NCI-H2227 treated with DMSO at 0.1 percent for 48 hours (cell line): ENCODE measurements at regions not wholly inside any gene's neighbourhood (a gene's known extent, or its start where the extent isn't known, plus 50 kb on each side); places are given as distances from the start of the nearest gene placed in this dataset.

Experiments
- DNase-seq: peaks from one replicate; lab custom pipeline; 2025; lab: John Stamatoyannopoulos, UW

DNA sequence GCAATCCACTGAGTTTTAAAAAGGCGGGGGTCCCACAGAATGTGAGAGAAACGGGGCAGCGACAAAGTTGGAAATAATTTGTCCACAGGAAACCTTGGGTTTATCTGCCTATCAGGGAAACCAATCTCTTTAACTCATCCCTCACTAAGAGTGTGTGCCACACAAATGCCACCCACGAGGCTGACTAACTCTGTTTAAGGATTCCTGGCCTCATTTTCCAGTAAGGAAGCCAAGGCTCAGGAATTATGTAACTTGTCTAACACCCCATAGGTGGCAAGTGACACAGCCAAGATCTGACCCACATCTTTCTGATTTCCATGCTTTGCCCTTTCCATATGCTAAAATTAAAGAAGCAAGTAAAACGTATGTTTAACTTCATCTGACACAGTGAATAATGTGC, 263.2 kb downstream of the CNTN3 start:
- DNase-seq = no peak

DNA sequence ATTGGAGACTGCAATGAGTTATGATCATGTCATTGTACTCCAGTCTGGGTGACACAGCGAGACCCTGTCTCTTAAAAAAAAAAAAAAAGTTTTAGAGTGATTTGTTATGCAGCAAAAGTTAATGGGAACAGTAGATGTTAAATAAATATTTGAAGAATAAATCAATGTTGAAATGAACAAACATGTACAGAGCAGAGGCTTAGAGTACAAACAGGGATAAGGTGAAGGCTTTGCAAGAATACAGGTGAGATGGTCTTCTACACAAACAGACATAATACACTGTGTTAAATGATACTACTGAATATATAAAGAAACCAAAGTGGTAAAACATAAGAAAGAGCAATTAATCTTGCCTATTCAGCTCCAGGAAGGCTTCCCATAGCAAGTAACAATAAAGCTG, 265.4 kb downstream of the CNTN3 start:
- no peak for DNase-seq

DNA sequence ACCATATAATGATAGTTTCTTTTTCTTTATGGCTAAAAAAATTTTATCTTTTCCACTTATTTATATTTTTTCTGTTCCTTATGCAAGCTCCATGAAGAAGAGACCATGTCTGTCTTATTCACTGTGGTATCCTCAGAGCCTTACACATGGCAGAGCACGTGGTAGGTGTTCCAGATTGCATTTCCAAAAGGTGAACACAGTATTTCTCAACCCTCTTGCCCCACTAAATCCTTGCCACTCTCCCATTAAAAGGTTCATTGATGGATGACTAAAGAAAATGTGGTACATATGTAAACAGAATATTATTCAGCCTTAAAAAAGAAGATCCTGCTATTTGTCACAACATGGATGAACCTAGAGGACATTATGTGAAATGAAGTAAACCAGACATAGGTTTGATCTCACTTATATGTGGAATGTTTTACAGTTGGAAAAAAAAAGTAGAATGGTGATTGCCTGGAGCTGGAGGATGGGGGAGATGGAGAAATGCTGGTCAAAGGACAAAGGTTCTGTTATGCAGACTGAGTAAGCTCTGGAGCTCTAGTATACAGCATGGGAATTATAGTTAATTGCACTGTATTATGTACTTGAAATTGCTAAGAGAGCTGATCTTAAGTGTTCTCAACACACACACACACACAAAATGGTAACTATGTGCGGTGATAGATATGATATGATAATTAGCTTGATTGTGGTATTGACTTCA, 266.7 kb downstream of the CNTN3 start:
- DNase-seq = no peak

DNA sequence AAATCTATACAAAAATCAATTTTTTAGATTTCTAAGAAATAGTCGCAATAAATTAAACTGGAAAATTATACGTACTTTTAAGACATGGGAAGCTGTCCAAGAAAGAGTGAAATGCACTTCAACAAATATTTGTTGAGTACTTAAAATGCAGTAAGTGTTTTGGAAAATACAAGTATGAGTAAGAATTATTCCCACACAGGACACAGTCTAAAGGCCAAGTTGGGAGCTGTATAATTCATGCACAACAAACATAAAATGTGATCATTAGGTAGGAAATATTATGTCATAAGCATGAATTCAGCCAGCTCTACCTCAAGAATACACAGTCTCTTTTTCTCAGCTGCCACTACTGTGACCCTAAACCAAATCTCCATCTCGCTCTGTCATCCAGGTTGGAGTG, 267.6 kb downstream of the CNTN3 start:
- no peak for DNase-seq

- no peak for DNase-seq
Measured at GRCh38 chr3:74345701-74346100, 268.8 kb downstream of the CNTN3 start.

DNA sequence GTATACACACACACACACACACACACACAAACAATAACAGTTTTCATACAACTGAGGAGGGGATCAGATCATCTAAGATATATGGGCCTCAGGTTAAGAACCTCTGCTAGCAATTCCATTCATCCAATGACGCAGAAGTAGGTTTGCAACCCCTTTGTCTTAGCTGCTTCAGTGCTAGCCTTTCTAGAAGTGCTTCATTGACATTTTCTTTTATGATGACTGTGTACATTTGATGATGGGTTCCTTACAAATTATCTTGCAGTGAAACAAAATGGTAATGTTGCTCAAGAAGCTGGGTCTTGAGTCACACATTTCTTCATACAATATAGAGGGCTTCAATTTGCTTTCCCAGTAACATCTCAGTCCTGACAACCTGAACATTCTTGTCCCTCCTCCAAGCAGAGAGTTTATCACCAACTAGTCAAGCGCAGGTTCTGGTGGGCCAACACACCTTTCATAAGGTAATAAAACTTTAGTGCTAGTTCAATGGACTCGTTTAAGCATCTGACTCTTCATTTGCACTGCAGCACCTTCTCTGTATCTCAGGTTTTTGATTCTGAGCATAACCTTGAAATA, 269.5 kb downstream of the CNTN3 start:
- no peak for DNase-seq

GRCh38 chr3:74343391-74343790, 271.1 kb downstream of the CNTN3 start:
- DNase-seq = no peak

DNA sequence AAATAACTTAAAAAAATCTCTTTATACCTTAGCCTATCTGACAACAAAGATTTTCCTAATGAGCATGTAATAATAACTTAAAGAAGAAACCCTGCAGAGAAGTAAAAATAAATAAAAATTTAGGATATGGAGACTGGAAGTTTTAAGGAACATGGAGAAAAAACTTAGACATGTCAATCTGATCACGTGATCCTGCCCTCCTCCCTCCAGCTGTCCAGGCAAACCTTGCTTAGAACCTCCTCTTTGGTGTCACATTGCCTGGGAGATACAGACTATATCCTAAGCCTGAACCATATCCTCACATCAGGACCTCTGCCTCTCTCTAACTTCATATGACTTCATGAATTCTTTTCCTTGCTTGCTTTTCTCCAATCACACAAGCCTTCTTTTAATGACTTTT, 275.5 kb downstream of the CNTN3 start:
- no peak for DNase-seq

DNA sequence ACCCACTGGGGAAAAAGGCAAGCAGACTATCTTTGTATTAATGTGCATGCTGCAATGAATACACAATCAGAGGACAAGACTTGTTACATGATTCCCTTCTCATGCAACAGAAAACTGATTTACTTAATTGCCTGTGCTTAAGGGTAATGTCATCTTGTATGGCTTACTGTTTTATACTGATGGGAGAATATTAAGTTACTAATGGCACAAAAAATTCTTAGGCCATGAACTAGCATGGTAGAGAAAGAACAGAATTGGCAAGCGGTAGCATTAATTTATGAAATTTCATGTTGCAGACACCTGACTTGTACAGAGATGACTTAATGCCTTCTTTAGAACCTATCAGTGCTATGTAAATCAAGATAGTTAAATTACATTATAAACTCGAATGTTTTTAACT, 282.3 kb downstream of the CNTN3 start:
- no peak for DNase-seq

DNA sequence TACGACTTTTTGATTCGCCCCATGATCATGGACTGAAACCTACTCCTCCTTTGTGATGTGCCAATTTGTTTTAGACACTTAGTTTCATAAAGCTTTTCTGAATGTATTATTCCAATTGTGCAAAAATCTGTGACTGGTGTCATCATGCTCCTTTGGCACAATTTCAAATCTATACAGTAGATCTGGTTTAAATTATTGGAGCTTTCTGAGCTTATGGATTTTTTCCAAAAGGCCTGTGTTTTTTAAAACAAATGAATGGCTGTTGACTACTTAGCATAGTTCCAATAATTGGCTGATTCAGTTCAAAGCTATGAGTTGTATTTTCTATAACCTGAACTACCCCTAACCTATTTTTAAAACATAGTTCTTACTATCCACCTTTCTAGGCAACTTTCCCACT, 282.7 kb downstream of the CNTN3 start:
- no peak for DNase-seq

DNA sequence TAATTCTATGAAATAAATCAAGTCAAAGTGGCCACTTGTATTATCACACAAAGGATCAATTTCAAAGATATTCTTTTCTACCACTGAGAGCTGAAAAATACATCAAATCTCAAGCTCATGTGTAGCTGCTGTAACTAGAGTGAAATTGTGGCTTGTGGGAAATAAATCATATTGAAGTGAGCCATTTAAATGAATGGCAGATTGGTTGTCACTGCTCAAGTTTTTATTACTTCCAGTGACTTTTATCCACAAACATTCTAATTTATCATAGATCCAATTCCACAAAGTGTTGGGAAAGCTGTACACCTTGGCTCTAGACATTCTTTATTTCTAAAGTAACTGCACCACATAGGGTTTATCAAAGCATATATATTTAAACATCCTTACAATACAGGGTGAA, 285.4 kb downstream of the CNTN3 start:
- no peak for DNase-seq

DNA sequence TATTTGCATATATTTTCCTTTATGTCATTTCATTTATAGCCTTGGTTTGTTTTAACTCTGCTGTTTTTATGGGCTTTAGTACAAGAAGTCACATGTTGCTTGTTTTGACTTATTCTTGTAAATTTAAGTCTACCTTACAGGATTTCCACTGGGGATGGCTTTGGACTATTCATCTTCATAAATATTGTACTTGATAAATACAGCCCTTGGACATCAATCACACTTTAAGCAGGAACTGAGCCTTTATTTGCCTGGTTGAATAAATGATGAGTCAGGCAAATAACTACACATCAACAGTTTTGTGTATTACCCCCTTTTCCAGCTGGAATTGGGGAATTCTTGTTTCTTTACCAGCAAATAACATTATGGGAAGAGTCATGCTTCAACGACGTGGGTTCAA, 286.0 kb downstream of the CNTN3 start:
- DNase-seq = no peak

DNA sequence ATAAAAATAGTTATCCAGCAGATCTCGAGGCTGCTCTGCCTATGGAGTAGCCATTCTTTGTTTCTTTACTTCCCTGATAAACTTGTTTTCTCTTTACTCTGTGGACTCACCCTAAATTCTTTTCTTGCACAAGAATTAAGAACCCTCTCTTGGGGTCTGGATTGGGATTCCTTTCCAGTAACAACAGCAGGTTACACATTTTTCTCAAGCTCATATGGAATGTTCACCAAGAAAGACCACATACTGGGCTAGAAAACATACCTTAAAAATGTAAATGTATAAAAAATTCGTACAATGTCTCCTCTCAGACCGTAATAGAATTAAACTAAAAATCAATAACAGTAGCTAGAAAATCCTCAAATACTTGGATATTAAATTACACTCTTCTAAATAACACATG, 299.2 kb downstream of the CNTN3 start:
- DNase-seq = no peak

DNA sequence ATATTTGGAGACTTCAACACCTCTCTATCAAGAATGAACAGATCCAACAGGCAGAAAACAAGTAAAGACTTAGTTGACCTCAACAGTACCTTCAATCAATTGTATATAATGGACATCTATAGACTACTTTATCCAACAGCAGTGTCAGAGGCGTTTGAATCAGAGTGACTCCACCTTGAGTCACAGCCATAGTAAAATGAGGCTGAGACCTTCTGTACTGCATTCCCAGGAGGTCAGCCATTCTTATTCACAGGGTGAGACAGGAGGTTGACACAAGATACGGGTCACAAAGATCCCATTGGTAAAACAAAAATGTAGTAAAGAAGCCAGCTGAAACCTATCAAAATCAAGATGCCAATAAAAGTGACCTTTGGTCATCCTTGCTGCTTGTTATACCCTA, 299.8 kb downstream of the CNTN3 start:
- no peak for DNase-seq

DNA sequence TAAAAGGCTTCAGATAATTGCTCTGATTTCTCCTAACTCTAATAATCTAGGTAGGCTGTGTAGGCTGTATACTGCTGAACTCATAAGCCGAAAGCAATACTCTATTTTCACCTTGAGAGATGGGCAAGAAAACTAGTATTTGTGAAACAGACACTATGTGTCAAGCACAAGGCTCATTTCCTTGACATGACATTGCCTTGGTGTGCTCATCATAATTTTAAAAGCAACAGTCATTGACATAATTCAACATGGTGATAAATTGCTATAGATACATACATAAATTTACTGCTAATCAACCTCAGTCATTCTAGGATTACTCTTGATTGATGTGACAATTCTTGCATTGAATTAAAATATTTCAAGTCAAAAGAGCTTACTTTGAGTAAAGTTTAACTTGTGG, 304.7 kb downstream of the CNTN3 start:
- no peak for DNase-seq

- no peak for DNase-seq
Measured at GRCh38 chr3:74304424-74304823, 310.0 kb downstream of the CNTN3 start.

GRCh38 chr3:74303711-74304110, 310.7 kb downstream of the CNTN3 start:
- no peak for DNase-seq

GRCh38 chr3:74302969-74303368, 311.5 kb downstream of the CNTN3 start:
- DNase-seq = peak; percentile 32

- DNase-seq = no peak
Measured at GRCh38 chr3:74302281-74302680, 312.2 kb downstream of the CNTN3 start.

DNA sequence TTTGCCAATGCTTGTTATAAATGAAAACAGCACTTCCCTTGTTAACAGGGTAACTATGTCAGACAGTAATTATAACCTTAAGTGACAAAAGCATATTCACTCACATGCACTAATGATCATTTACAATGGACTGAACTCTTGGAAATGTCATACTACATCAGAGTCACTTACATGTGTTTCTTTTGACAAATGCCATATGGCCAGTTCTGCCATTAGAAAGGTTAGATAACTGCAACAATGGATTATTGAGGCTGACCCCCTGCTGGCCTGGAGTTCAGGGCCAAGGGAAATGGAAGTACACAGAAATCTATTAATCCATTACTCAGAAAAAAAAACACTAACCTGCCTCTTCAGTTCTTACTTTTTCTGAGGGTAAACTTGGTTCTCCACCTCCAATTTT, 313.4 kb downstream of the CNTN3 start:
- DNase-seq = peak; percentile 38

- no peak for DNase-seq
Measured at GRCh38 chr3:74295479-74295878, 319.0 kb downstream of the CNTN3 start.

DNA sequence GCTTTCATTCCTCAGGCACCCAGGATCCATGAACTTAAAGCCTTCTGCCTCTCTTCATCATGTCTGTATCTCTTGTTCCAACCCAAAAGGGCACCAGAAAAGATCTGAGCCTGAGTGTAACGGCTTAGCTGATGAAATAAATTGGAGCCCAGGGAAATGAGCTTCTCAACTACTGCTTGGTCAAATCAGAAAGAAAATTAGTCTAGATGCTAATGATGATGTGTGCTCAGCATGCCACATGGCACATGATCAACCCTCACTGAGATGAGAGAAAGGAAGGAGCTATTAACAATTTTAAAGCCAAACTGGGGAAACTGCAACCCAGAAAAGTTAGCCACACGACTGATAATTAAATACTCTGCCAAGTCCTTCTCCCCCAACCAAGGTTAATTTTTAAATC, 325.7 kb downstream of the CNTN3 start:
- no peak for DNase-seq

DNA sequence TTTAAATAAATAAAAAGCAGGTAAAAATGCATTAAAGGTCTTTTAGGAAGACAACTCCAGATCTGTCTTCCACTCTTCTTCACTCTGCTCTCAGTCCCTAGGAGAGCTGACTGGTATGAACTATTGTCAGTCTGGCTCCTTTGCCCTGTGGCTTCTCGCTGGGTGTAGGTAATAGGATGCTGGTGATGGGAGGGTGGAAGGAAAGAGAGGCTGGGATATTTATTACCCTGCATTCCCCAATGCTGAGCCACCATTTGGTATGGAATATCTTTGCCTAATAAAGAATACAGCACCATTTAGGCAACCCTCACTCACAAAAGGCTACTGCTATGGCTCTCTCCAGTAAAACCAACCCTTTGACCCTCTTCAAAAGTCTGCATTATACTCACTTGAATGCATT, 326.9 kb downstream of the CNTN3 start:
- DNase-seq = no peak

DNA sequence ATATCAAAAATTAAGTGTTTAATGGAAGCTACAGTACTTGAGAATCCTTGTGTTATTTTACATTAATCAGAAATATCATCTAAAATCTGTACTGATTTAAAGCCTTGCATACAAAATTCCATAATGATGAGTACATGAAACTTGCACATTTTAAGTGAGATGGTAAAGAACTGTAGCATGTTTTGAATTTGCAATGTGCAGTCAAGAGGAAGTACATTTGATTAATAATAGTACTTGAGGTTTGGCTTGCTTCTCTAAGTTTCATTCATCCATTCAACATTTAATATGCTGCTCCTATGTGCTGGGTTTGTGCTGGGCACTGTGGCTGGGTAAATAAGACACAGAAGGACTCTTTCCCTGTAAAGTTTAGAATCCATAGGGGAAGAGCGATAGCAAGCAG, 332.3 kb downstream of the CNTN3 start:
- no peak for DNase-seq
